HUES64 (cell line): ENCODE measurements at regions not wholly inside any gene's neighbourhood (a gene's known extent, or its start where the extent isn't known, plus 50 kb on each side); places are given as distances from the start of the nearest gene placed in this dataset.
"Not testable (repeated sequence)": the region's sequence is repeated elsewhere in the genome, so short reads cannot be mapped to it uniquely, and the experiment has no call there.

Source experiments
- H3K27ac ChIP-seq: 2 replicates; pipeline ENCODE4 v1.7.0; 2013; ENCODE audit warnings: low read depth, low read length, inconsistent platforms
- H3K27me3 ChIP-seq: 2 replicates; pipeline ENCODE4 v1.6.1; 2013; ENCODE audit warnings: mild to moderate bottlenecking, low read length; ENCODE audit not compliant: insufficient read depth
- H3K36me3 ChIP-seq: 2 replicates; pipeline ENCODE4 v1.6.1; 2013; ENCODE audit warnings: mild to moderate bottlenecking, low read length; ENCODE audit not compliant: insufficient read depth
- H3K4me1 ChIP-seq: 2 replicates; pipeline ENCODE4 v1.6.1; 2013; ENCODE audit warnings: mild to moderate bottlenecking, low read length, moderate library complexity; ENCODE audit not compliant: insufficient read depth
- H3K4me3 ChIP-seq: 2 replicates; pipeline ENCODE4 v1.5.1; 2013; ENCODE audit warnings: mild to moderate bottlenecking, low read length, moderate library complexity
- H3K9ac ChIP-seq: 2 replicates; pipeline ENCODE4 v1.6.1; 2013; ENCODE audit warnings: mild to moderate bottlenecking, low read depth, low read length
- H3K9me3 ChIP-seq: 2 replicates; pipeline ENCODE4 v1.6.1; 2013; ENCODE audit warnings: low read depth, low read length; ENCODE audit not compliant: insufficient read depth
- WGBS: fragments of 150-250, 120-280 bp; methylation state at CpG from one replicate; pipeline ENCODE4 v1.1.7; 2013; ENCODE audit warnings: missing lambda C conversion rate; 5-methylcytosine and 5-hydroxymethylcytosine counted together

DNA sequence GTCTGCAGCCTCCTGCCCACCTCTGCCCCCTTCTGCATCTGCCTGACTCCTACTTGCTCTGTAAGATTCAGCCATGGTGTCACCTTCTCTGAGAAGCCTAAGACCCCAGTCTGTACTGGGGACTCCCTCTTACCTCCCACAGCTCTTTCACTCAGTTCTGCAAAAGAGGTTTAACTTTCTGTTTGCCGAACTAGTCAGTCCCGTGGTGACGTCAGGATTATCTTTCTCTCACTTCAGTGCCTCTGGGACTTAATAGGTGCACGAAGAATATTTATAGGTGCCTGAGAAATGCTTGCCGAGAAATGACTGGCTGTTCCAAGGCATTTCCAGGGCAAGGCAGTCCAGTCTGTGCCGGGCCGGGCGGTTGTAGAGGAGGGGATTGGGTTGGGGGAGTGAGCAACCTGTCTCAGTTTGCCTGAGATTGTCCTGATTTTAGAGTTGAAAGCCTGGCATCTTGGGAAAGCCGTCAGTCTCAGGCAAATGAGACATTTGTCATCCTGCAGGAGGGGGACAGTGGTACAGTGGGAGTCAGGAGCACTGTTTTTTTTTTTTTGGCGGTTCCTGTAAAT lies 227.5 kb upstream of the NPVF start:
- Histone ChIP-seq H3K27ac (no peak overlapping the region), H3K4me3 (no peak overlapping the region)
- WGBS = 93% methylated on average over 10 of the region's 10 CpGs

DNA sequence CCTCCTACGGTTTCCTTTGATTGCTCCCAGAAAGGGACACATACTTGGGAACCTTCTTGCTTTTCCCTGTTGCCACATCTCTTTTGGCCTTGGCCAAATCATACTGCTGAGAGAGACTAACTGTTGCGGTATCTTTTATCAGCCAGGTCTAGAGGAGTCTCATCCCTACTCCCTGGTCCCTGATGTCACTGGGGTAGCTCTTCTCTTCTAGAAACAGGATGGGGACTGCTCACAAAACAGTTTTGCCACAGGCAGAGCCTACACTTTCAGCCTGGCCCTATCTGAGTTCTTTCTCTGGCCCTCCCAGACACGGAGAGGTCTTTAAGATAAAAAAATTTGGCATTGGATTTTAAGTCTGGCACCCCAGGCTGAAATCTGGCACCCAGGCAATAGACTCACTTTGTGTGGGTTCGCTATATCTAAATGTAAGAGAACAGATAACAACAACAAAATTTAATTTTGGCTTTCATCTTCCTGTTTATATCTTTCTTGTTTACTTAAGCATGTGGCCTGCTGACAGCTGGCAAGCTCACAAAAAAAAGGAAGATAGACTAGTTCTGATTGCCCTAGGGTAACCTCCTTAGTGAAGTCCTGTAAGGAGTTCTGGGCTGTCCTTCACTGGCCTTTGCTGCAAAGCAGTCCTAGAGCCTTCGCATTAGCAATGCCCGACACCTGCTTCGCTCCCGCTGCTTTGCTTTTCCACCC lies 228.3 kb upstream of the NPVF start:
- WGBS = 90% methylated on average over 8 of the region's 8 CpGs

More for the DNA sequence above, 227.5 kb upstream of the NPVF start:
- no peaks in the 10 kb centered on the region for H3K4me1 ChIP-seq
- no peaks in the 10 kb centered on the region for H3K9me3 ChIP-seq
- no peaks in the 10 kb centered on the region for H3K27me3 ChIP-seq
- H3K9ac ChIP-seq = no peak overlapping the region
- no peaks in the 10 kb centered on the region for H3K36me3 ChIP-seq

DNA sequence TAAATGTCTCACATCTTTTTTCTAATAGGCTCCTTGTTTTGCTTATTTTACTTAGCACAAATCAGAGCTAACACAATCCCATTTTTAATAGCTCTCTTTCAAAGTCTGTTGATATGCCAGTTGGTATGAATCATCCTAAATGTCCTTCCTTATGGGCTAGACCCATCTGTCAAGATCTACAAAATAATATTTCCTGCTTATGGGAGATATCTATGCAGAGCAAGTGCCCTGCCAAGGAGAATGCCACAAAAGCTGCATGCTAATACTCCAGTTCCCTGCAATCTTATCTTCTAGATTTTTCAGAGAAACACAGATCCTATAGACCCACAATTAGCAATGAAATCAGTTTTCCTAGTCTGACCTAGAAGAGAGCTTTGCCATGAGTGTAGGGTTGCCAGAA lies 230.8 kb upstream of the NPVF start:
- H3K9me3 ChIP-seq = no peaks in the 10 kb centered on the region
- no peak overlapping the region for H3K9ac ChIP-seq
- H3K36me3 ChIP-seq = no peaks in the 10 kb centered on the region
- no peaks in the 10 kb centered on the region for H3K4me1 ChIP-seq
- H3K27me3 ChIP-seq = no peaks in the 10 kb centered on the region
- no peak overlapping the region for H3K4me3 ChIP-seq
- H3K27ac ChIP-seq = no peak overlapping the region

More for the DNA sequence above, 228.3 kb upstream of the NPVF start:
- H3K9ac ChIP-seq = no peak overlapping the region
- no peak overlapping the region for H3K27ac ChIP-seq
- H3K27me3 ChIP-seq = no peaks in the 10 kb centered on the region
- H3K9me3 ChIP-seq = no peaks in the 10 kb centered on the region
- H3K4me1 ChIP-seq = no peaks in the 10 kb centered on the region
- no peak overlapping the region for H3K4me3 ChIP-seq
- H3K36me3 ChIP-seq = no peaks in the 10 kb centered on the region

DNA sequence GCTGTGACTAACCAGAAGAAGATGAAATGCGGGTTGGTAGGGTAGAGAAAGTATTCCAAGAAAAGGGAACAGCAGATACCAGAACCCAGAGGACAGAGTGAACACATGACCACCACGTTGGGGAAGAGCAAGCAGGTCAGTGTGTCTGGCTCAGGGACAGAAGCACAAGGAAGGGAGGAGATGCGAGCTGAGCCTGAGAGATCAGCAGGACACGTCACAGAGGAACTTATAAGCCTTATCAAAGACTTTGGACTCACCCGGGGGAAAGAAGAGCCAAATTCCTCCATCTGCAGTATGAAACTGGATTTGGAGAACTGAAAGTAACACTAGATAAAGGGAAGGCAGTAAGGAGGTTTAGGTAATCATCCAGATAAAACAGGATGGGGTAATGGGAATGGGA lies 232.1 kb upstream of the NPVF start:
- 87% methylated on average over 5 of the region's 5 CpGs for WGBS
- no peak overlapping the region for H3K9ac ChIP-seq

DNA sequence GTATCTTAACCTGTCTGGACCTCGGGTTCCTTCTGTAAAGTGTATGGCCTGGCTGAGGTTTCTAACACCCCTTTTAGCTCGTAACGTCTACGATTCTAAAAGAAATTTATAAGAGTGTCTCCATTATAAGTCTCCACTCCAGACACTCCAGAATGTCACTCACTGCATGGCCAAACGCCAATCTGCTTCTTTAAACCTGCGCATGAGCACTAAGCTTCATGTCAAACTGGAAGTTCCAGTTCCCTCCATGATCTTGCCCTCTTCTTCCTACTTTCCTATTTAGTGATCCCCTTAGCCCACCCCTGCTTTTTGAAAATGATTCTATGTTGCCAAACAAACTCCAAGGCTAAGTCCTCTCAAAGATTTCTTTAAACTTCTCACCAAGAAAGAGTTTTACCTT lies 241.4 kb upstream of the NPVF start:
- Histone ChIP-seq H3K4me3 (no peak overlapping the region), H3K27ac (no peak overlapping the region), H3K4me1 (no peaks in the 10 kb centered on the region), H3K27me3 (no peaks in the 10 kb centered on the region), H3K9me3 (no peaks in the 10 kb centered on the region), H3K36me3 (no peaks in the 10 kb centered on the region), H3K9ac (no peak overlapping the region)
- 93% methylated on average over 6 of the region's 6 CpGs for WGBS

More for the DNA sequence above, 232.1 kb upstream of the NPVF start:
- Histone ChIP-seq H3K27ac (no peak overlapping the region), H3K4me3 (no peak overlapping the region), H3K9me3 (no peaks in the 10 kb centered on the region), H3K27me3 (no peaks in the 10 kb centered on the region), H3K4me1 (no peaks in the 10 kb centered on the region), H3K36me3 (no peaks in the 10 kb centered on the region)

DNA sequence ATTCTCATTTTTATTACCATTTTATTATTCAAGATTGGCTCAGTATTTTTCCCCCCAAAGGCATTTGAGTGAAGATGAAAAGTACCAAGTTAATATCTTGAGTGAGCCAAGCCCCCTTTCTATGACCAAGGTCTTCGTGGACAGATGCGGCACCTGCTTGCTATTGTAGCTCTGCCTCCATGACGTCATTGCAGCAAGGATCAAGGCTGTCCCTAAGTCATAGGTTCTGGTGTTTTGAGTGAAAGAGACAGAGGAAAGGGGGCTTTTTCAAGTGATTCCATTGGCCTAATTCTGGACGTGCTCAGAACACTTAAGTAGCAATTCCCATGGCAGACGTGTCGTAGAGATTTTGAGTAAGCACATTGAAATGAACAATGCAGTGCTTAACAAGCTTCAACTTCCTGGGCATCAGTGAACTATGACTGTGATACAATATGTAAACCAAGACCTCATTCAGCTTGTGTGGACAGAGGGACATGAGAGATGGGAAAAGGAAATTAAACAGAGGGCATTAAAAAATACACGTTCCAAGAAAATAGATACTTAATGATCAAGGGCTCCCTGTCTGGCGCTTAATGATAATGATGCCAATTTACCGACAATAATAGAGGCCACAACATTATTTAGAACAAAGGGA lies 248.7 kb upstream of the NPVF start:
- Histone ChIP-seq H3K36me3 (no peaks in the 10 kb centered on the region), H3K4me1 (no peaks in the 10 kb centered on the region), H3K27me3 (no peaks in the 10 kb centered on the region), H3K9me3 (no peaks in the 10 kb centered on the region), H3K9ac (no peak overlapping the region), H3K27ac (no peak overlapping the region), H3K4me3 (no peak overlapping the region)
- 86% methylated on average over 9 of the region's 9 CpGs for WGBS

DNA sequence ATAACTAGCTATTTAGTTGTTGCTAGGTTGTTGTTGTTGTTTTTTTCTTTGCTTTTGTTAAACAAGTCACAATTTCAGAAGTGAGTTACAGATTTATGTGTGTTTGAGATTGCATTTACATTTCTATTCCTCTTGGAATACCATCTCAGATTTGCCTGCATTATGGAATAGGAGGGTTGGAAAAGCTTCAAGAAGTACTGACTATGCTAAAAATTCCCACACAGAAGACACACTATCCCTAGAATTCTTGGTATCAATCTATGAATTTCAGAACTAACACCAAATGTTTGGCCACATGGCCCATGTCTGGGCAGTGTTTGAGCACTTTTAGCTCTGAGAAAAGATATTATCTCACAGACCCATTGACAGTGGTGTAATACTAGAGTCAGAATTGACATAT lies 249.9 kb upstream of the NPVF start:
- H3K36me3 ChIP-seq, H3K27me3 ChIP-seq, H3K27ac ChIP-seq, H3K9me3 ChIP-seq, H3K9ac ChIP-seq, H3K4me3 ChIP-seq, H3K4me1 ChIP-seq: not testable (repeated sequence)

DNA sequence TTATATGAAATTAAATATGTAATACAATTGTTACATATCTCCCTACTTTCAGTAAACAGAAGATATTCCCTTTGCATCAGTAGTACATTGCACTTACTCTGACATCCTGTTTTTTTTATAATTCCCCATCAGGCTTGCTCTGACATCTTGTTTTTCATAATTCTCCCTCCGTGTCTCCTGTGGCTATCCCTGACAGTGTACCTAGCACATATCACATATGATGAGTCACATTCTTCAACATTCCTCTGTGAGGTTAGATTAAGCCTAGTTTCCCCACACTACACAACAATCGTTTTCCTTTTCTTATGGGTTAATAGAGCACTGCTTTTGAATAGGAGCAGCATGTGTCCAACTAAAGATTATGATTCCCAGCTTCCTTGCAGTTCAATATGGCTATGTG lies 250.6 kb upstream of the NPVF start:
- WGBS = 93% methylated on average over 2 of the region's 2 CpGs
- no peaks in the 10 kb centered on the region for H3K9me3 ChIP-seq
- no peak overlapping the region for H3K4me3 ChIP-seq

DNA sequence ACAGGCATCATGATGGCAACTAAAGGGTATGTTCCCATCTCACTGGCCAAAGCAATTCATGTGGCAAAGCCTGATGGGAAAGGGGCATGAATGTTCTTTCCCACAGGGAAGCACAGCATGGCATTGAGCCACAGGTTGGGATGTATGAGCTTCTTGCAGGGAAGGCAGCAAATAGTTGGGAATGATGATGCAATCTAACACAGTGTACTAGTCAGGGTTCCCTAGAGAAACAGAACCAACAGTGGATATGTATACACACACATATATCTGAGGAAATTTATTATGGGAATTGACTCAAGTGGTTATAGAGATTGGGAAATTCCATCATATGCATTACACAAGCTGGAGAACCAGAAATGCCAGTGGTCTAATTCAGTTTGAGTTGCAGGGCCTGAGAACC lies 253.6 kb upstream of the NPVF start:
- no peaks in the 10 kb centered on the region for H3K27me3 ChIP-seq
- H3K9me3 ChIP-seq = no peaks in the 10 kb centered on the region
- H3K27ac ChIP-seq = no peak overlapping the region
- H3K36me3 ChIP-seq = no peaks in the 10 kb centered on the region
- no peak overlapping the region for H3K9ac ChIP-seq
- H3K4me1 ChIP-seq = no peaks in the 10 kb centered on the region
- H3K4me3 ChIP-seq = no peak overlapping the region

More for the DNA sequence above, 250.6 kb upstream of the NPVF start:
- H3K27ac ChIP-seq = no peak overlapping the region
- no peaks in the 10 kb centered on the region for H3K4me1 ChIP-seq
- H3K27me3 ChIP-seq = no peaks in the 10 kb centered on the region
- no peak overlapping the region for H3K9ac ChIP-seq
- H3K36me3 ChIP-seq = no peaks in the 10 kb centered on the region

DNA sequence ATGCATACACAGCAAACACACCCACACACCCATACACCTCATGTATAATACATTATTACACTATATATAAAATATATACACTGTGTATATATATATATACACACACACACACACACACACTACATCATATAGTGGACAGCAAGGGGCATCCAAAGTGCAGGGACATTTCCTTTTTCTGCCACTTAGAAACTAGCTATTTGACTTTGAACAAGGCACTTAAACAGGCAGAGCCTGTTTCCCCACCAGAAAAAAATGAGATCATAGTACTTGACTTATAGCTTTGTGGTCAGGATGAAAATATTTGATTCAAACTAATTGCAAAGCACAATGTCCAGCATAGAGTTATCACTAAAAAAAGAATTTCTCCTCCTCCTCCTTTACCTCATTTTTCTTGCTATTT lies 254.3 kb upstream of the NPVF start:
- H3K9ac ChIP-seq = no peak overlapping the region
- H3K4me3 ChIP-seq = no peak overlapping the region
- H3K27me3 ChIP-seq = no peaks in the 10 kb centered on the region
- no peak overlapping the region for H3K27ac ChIP-seq
- no peaks in the 10 kb centered on the region for H3K4me1 ChIP-seq
- H3K36me3 ChIP-seq = no peaks in the 10 kb centered on the region
- no peaks in the 10 kb centered on the region for H3K9me3 ChIP-seq

DNA sequence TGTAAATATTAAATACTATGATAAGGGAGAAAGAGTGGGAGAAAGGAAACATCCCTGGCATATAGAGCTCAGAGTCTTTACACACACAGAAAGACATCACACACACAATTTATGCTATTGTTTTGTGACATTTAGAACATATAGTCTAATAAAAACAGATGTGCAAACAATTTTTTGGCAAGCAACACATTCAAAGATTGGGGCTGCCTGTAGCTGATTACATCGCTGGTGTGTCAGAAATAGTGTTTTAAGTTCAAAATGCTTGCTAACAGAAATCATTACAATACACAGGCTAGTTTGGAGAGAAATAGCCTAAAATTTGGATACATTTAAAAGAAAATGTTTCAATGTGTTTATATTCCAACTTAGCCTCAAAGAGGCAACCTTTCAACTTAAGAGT lies 256.7 kb upstream of the NPVF start:
- no peak overlapping the region for H3K9ac ChIP-seq
- no peaks in the 10 kb centered on the region for H3K4me1 ChIP-seq
- no peaks in the 10 kb centered on the region for H3K9me3 ChIP-seq
- H3K4me3 ChIP-seq = no peak overlapping the region
- H3K27ac ChIP-seq = no peak overlapping the region
- 100% methylated on average over 1 of the region's 1 CpG for WGBS
- no peaks in the 10 kb centered on the region for H3K27me3 ChIP-seq
- H3K36me3 ChIP-seq = no peaks in the 10 kb centered on the region
